Body of pancreas (tissue), 4 donors: ENCODE measurements at regions not wholly inside any gene's neighbourhood (a gene's known extent, or its start where the extent isn't known, plus 50 kb on each side); places are given as distances from the start of the nearest gene placed in this dataset.

Source experiments
- CTCF ChIP-seq, 7 experiments: fragments of 450-650 bp in 4 of 7; fragments of 200-600 bp in 3 of 7; sonication (generic) in 3 of 7; IDR thresholded peaks; one replicate each; pipeline ENCODE4 v1.5.1; 2016 to 2019; ENCODE audit warnings: antibody characterized with exemption in 7 of 7
- POLR2A ChIP-seq, 3 donors: fragments of 450-650 bp; IDR thresholded peaks; one replicate each; pipeline ENCODE4 v1.6.1; 2016; ENCODE audit warnings: antibody characterized with exemption in 3 of 3, mild to moderate bottlenecking in 2 of 3

- TF ChIP-seq POLR2A (IDR thresholded peaks at IDR 0.05) (no peak), CTCF (IDR thresholded peaks at IDR 0.05) (no peak)
Measured at GRCh38 chr2:11093467-11093866, 61.8 kb upstream of the SLC66A3 start.
